GM19239 (cell line): ENCODE measurements at regions not wholly inside any gene's neighbourhood (a gene's known extent, or its start where the extent isn't known, plus 50 kb on each side); places are given as distances from the start of the nearest gene placed in this dataset.

ENCODE experiments used
- DNase-seq: peaks from one replicate; pipeline ENCODE4 v3.0.0; 2011; ENCODE audit warnings: low spot score; ENCODE audit not compliant: insufficient read length
- FAIRE-seq: peaks from 2 replicates; lab custom pipeline; 2011; peaks lifted over from hg19 to GRCh38; lab: Jason Lieb, UNC

- FAIRE-seq = no peak
- DNase-seq = no peak
These were observed 1152.1 kb upstream of the AUTS2 start for GRCh38 chr7:68446183-68446582.

GRCh38 chr7:68449099-68449498 is 1149.2 kb upstream of the AUTS2 start:
- DNase-seq = no peak
- FAIRE-seq = no peak

- FAIRE-seq = no peak
- no peak for DNase-seq
These were observed 1148.5 kb upstream of the AUTS2 start for GRCh38 chr7:68449816-68450215.

- FAIRE-seq = no peak
These were observed 1143.3 kb upstream of the AUTS2 start for GRCh38 chr7:68454931-68455330.

GRCh38 chr7:68456469-68456868 is 1141.8 kb upstream of the AUTS2 start:
- FAIRE-seq (no peak), DNase-seq (no peak)

More at GRCh38 chr7:68454931-68455330, 1143.3 kb upstream of the AUTS2 start:
- no peak for DNase-seq

- DNase-seq (no peak), FAIRE-seq (no peak)
These were observed 1140.8 kb upstream of the AUTS2 start for GRCh38 chr7:68457481-68457880.

GRCh38 chr7:68458010-68458908 is 1140.0 kb upstream of the AUTS2 start:
- DNase-seq (no peak), FAIRE-seq (no peak)

GRCh38 chr7:68461430-68461829 is 1136.8 kb upstream of the AUTS2 start:
- DNase-seq (no peak), FAIRE-seq (no peak)

- DNase-seq (no peak), FAIRE-seq (no peak)
These were observed 1127.3 kb upstream of the AUTS2 start for GRCh38 chr7:68470836-68471435.

GRCh38 chr7:68472688-68473087 is 1125.6 kb upstream of the AUTS2 start:
- no peak for DNase-seq
- FAIRE-seq = no peak

GRCh38 chr7:68474661-68475216 is 1123.5 kb upstream of the AUTS2 start:
- DNase-seq = no peak
- no peak for FAIRE-seq

- DNase-seq (no peak), FAIRE-seq (no peak)
These were observed 1121.3 kb upstream of the AUTS2 start for GRCh38 chr7:68476966-68477365.

GRCh38 chr7:68478326-68478725 is 1119.9 kb upstream of the AUTS2 start:
- DNase-seq (no peak), FAIRE-seq (no peak)

- DNase-seq = no peak
These were observed 1115.5 kb upstream of the AUTS2 start for GRCh38 chr7:68482800-68483199.

GRCh38 chr7:68484731-68485130 is 1113.5 kb upstream of the AUTS2 start:
- FAIRE-seq = no peak
- DNase-seq = no peak

More at GRCh38 chr7:68482800-68483199, 1115.5 kb upstream of the AUTS2 start:
- no peak for FAIRE-seq

- DNase-seq (no peak), FAIRE-seq (no peak)
These were observed 1112.9 kb upstream of the AUTS2 start for GRCh38 chr7:68485253-68485917.

- DNase-seq (no peak), FAIRE-seq (no peak)
These were observed 1109.8 kb upstream of the AUTS2 start for GRCh38 chr7:68488341-68489060.

- DNase-seq (no peak), FAIRE-seq (no peak)
These were observed 1106.5 kb upstream of the AUTS2 start for GRCh38 chr7:68491523-68492358.

GRCh38 chr7:68492359-68492690 is 1106.0 kb upstream of the AUTS2 start:
- DNase-seq = no peak
- FAIRE-seq = no peak
